H1 (cell line): ENCODE measurements at regions not wholly inside any gene's neighbourhood (a gene's known extent, or its start where the extent isn't known, plus 50 kb on each side); places are given as distances from the start of the nearest gene placed in this dataset.

ENCODE experiments used
- CREB1 ChIP-seq: IDR thresholded peaks from 2 replicates; pipeline ENCODE4 v1.6.1; 2012; ENCODE audit warnings: inconsistent platforms
- POU5F1 ChIP-seq: IDR thresholded peaks from 2 replicates; pipeline ENCODE4 v1.6.1; 2011; ENCODE audit warnings: low read depth, mild to moderate bottlenecking, low read length, moderate library complexity
- TF ChIP-seq, protein P1 (sequence below): IDR thresholded peaks from 2 replicates; pipeline ENCODE4 v1.6.1; 2011; ENCODE audit warnings: low read depth, mild to moderate bottlenecking, low read length; ENCODE audit not compliant: insufficient read depth

DNA sequence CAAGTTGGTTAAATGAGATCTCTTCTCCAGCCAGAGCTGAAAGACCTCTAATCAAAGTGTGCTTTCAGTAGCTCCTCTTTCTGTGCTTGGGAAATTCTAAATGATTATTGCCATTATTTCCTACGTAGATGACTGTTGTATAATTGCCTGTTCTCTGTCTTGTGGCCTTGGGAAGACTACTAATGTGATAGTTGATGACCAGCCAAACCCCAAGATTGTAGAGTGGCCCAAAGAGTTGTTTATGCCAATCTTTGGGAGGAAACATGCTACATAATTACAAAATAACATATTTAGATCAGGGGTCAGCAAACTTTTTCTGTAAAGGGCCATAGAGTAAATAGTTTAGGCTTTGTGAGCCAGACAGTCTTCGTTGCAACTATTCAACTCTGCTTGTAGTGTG, 135.1 kb upstream of the DIO2 start (continued):
- TF ChIP-seq POU5F1 (no peak), CREB1 (no peak)
- TF ChIP-seq, protein P1, sequence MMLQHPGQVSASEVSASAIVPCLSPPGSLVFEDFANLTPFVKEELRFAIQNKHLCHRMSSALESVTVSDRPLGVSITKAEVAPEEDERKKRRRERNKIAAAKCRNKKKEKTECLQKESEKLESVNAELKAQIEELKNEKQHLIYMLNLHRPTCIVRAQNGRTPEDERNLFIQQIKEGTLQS: no peak
